ENCODE measurements at regions not wholly inside any gene's neighbourhood (a gene's known extent, or its start where the extent isn't known, plus 50 kb on each side); places are given as distances from the start of the nearest gene placed in this dataset.

DNA sequence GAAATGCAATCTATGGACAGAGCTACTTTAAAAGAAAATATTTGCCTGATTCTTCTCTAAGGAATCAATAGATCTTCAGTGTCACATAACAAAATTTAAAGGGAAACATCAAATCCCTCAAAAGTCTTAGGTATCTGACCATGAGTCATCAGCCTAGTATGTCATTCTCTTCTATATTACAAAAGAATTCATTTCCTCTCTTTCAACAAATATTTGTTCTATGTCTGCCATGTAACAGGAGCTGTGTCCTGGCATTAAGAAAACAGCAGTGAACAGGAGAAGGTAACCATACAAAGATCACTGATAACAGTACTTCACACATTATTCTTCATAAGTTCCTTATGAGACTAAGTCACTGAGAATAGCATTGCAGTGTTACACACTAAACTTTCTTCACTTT, 243.6 kb upstream of the DKK2 start:
- TF ChIP-seq, protein P1, sequence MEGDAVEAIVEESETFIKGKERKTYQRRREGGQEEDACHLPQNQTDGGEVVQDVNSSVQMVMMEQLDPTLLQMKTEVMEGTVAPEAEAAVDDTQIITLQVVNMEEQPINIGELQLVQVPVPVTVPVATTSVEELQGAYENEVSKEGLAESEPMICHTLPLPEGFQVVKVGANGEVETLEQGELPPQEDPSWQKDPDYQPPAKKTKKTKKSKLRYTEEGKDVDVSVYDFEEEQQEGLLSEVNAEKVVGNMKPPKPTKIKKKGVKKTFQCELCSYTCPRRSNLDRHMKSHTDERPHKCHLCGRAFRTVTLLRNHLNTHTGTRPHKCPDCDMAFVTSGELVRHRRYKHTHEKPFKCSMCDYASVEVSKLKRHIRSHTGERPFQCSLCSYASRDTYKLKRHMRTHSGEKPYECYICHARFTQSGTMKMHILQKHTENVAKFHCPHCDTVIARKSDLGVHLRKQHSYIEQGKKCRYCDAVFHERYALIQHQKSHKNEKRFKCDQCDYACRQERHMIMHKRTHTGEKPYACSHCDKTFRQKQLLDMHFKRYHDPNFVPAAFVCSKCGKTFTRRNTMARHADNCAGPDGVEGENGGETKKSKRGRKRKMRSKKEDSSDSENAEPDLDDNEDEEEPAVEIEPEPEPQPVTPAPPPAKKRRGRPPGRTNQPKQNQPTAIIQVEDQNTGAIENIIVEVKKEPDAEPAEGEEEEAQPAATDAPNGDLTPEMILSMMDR (IDR thresholded peaks at IDR 0.05): no peak
- no peak for TF ChIP-seq EP300 (IDR thresholded peaks at IDR 0.05)
- TF ChIP-seq POLR2A (IDR thresholded peaks at IDR 0.05): no peak
